H1 (cell line): ENCODE measurements at regions not wholly inside any gene's neighbourhood (a gene's known extent, or its start where the extent isn't known, plus 50 kb on each side); places are given as distances from the start of the nearest gene placed in this dataset.

Experiments used
- CTCF ChIA-PET: fragments of 300-600 bp; sonication (Branson Sonifier 250); formaldehyde crosslinking; loops from one replicate; lab custom pipeline; 2021; ENCODE audit not compliant: partially characterized antibody; lab: Charles Lee
- POLR2A ChIA-PET: fragments of 300-600 bp; sonication (Branson Sonifier 250); formaldehyde crosslinking; loops from one replicate; lab custom pipeline; 2021; ENCODE audit warnings: inconsistent platforms; ENCODE audit not compliant: partially characterized antibody; lab: Charles Lee
- DNase-seq, 2 experiments: peaks; one replicate each; pipeline versions ENCODE4 v3.0.0 to v3.0.0-alpha.2; 2010 to 2022; ENCODE audit warnings: low spot score in 2 of 2, low read depth in 1 of 2, mixed read lengths in 1 of 2
- FAIRE-seq: peaks from 2 replicates; lab custom pipeline; 2011; peaks lifted over from hg19 to GRCh38; lab: Jason Lieb, UNC
- H2AFZ ChIP-seq: 2 replicates; pipeline ENCODE4 v1.8.1; 2012; ENCODE audit warnings: low read length, inconsistent platforms
- H2AK5ac ChIP-seq: 2 replicates; pipeline ENCODE4 v1.6.1; 2013; ENCODE audit warnings: low read depth, low read length
- H2BK120ac ChIP-seq: replicated peaks from 2 replicates; pipeline ENCODE3; 2013; ENCODE audit warnings: low read depth, low read length, inconsistent platforms
- H2BK12ac ChIP-seq: 2 replicates; pipeline ENCODE4 v1.6.1; 2013; ENCODE audit warnings: low read depth, low read length
- H2BK15ac ChIP-seq: 2 replicates; pipeline ENCODE4 v1.6.1; 2013; ENCODE audit warnings: low read length
- H2BK20ac ChIP-seq: 2 replicates; pipeline ENCODE4 v1.6.1; 2013; ENCODE audit warnings: low read length
- H2BK5ac ChIP-seq: 2 replicates; pipeline ENCODE4 v1.6.1; 2013; ENCODE audit warnings: low read depth, low read length
- H3K14ac ChIP-seq: 2 replicates; pipeline ENCODE4 v1.6.1; 2013; ENCODE audit warnings: inconsistent platforms; ENCODE audit not compliant: insufficient read length
- H3K18ac ChIP-seq: 2 replicates; pipeline ENCODE4 v1.6.1; 2013; ENCODE audit warnings: low read length; ENCODE audit errors: extremely low read depth
- H3K23ac ChIP-seq: 2 replicates; pipeline ENCODE4 v1.6.1; 2013; ENCODE audit warnings: inconsistent platforms; ENCODE audit not compliant: insufficient read length
- H3K23me2 ChIP-seq: 2 replicates; pipeline ENCODE4 v1.6.1; 2013; ENCODE audit warnings: low read depth, low read length
- H3K27ac ChIP-seq: 2 replicates; pipeline ENCODE4 v1.6.1; 2011; ENCODE audit warnings: low read depth, low read length, inconsistent platforms
- H3K27me3 ChIP-seq, 4 experiments: replicated peaks in 1 of 4; 1 replicate in 1 of 4; 2 replicates in 3 of 4; pipeline versions ENCODE4 v1.6.1 to v1.8.1; 2011 to 2013; ENCODE audit warnings: low read length in 3 of 4, mild to moderate bottlenecking in 3 of 4, inconsistent platforms in 2 of 4, mixed read lengths in 2 of 4, moderate library complexity in 1 of 4; ENCODE audit not compliant: control insufficient read depth in 3 of 4, insufficient read depth in 3 of 4; ENCODE audit errors: extremely low read depth in 1 of 4
- H3K36me3 ChIP-seq, 4 experiments: 2 replicates each; pipeline versions ENCODE4 v1.6.1 to v1.8.1; 2011 to 2013; ENCODE audit warnings: mild to moderate bottlenecking in 4 of 4, low read length in 3 of 4, moderate library complexity in 2 of 4, control low read depth in 1 of 4, inconsistent platforms in 1 of 4; ENCODE audit not compliant: insufficient read depth in 4 of 4, control insufficient read depth in 2 of 4
- H3K4ac ChIP-seq: replicated peaks from 2 replicates; pipeline ENCODE3; 2013; ENCODE audit warnings: low read length, low read depth, mixed read lengths, inconsistent platforms; ENCODE audit not compliant: insufficient read length
- H3K4me1 ChIP-seq, 4 experiments: replicated peaks in 1 of 4; 1 replicate in 1 of 4; 2 replicates in 3 of 4; pipeline versions ENCODE4 v1.6.1 to v1.8.1; 2011 to 2013; ENCODE audit warnings: low read length in 3 of 4, inconsistent platforms in 2 of 4, mixed read lengths in 1 of 4; ENCODE audit not compliant: insufficient read depth in 4 of 4, control insufficient read depth in 3 of 4
- H3K4me2 ChIP-seq, 2 experiments: 2 replicates each; pipeline versions ENCODE4 v1.6.1 to v1.8.1; 2011 to 2013; ENCODE audit warnings: low read depth in 2 of 2, low read length in 2 of 2, control low read depth in 1 of 2, inconsistent platforms in 1 of 2, mild to moderate bottlenecking in 1 of 2; ENCODE audit not compliant: insufficient read depth in 1 of 2
- H3K4me3 ChIP-seq, 4 experiments: fragments of 200-600, 300-600 bp in 1 of 4; sonication (generic), shearing (Covaris generic), sonication (Bioruptor Twin) in 1 of 4; 2 replicates each; pipeline versions ENCODE4 v1.5.1 to v1.8.1; 2011 to 2016; ENCODE audit warnings: low read length in 4 of 4, low read depth in 3 of 4, control low read depth in 2 of 4, inconsistent platforms in 2 of 4, mild to moderate bottlenecking in 2 of 4, mixed read lengths in 1 of 4, moderate library complexity in 1 of 4; ENCODE audit not compliant: insufficient read depth in 2 of 4; ENCODE audit errors: extremely low read depth in 1 of 4
- H3K56ac ChIP-seq: replicated peaks from 2 replicates; pipeline ENCODE3; 2013; ENCODE audit warnings: low read depth, mild to moderate bottlenecking, mixed read lengths, low read length, inconsistent platforms; ENCODE audit not compliant: insufficient read length
- H3K79me1 ChIP-seq: 2 replicates; pipeline ENCODE4 v1.6.1; 2013; ENCODE audit warnings: low read depth, low read length, control low read depth
- H3K79me2 ChIP-seq, 2 experiments: 2 replicates each; pipeline versions ENCODE4 v1.6.1 to v1.8.1; 2012 to 2013; ENCODE audit warnings: low read length in 2 of 2, mild to moderate bottlenecking in 2 of 2, inconsistent platforms in 1 of 2; ENCODE audit not compliant: insufficient read depth in 2 of 2, control insufficient read depth in 1 of 2
- H3K9ac ChIP-seq, 4 experiments: replicated peaks in 1 of 4; 1 replicate in 1 of 4; 2 replicates in 3 of 4; pipeline versions ENCODE4 v1.6.1 to v1.8.1; 2011 to 2013; ENCODE audit warnings: low read depth in 3 of 4, low read length in 3 of 4, control low read depth in 2 of 4, mild to moderate bottlenecking in 2 of 4, moderate library complexity in 2 of 4, inconsistent platforms in 1 of 4; ENCODE audit errors: extremely low read depth in 1 of 4
- H3K9me3 ChIP-seq, 2 experiments: 2 replicates each; pipeline versions ENCODE4 v1.6.1 to v1.8.1; 2012 to 2013; ENCODE audit warnings: mild to moderate bottlenecking in 2 of 2, moderate library complexity in 2 of 2, control low read depth in 1 of 2, inconsistent platforms in 1 of 2, low read depth in 1 of 2, low read length in 1 of 2, mixed read lengths in 1 of 2; ENCODE audit not compliant: insufficient read depth in 2 of 2
- H4K20me1 ChIP-seq, 2 experiments: replicated peaks in 1 of 2; 2 replicates each; pipeline versions ENCODE3 to v1.8.1; 2011 to 2013; ENCODE audit warnings: inconsistent platforms in 2 of 2, low read length in 2 of 2, mild to moderate bottlenecking in 1 of 2; ENCODE audit not compliant: insufficient read depth in 2 of 2, control insufficient read depth in 1 of 2
- H4K5ac ChIP-seq: 2 replicates; pipeline ENCODE4 v1.6.1; 2013; ENCODE audit warnings: low read length, low read depth, mixed read lengths, inconsistent platforms; ENCODE audit not compliant: insufficient read length
- H4K8ac ChIP-seq: 2 replicates; pipeline ENCODE4 v1.8.0; 2013; ENCODE audit warnings: mild to moderate bottlenecking, moderate library complexity, low read length, inconsistent platforms; ENCODE audit not compliant: insufficient read depth; ENCODE audit errors: extremely low read depth
- H4K91ac ChIP-seq: replicated peaks from 2 replicates; pipeline ENCODE3; 2013; ENCODE audit warnings: low read length, mixed read lengths, inconsistent platforms; ENCODE audit not compliant: insufficient read length
- BRCA1 ChIP-seq: IDR thresholded peaks from 2 replicates; pipeline ENCODE4 v1.6.1; 2012; ENCODE audit warnings: low read depth, low read length, improper control_type of control experiment
- CHD2 ChIP-seq: IDR thresholded peaks from 2 replicates; pipeline ENCODE4 v1.6.1; 2012; ENCODE audit warnings: low read length, improper control_type of control experiment
- HDAC2 ChIP-seq, 2 experiments: fragments of 300-600 bp in 1 of 2; sonication (generic) in 1 of 2; IDR thresholded peaks; 2 replicates each; pipeline ENCODE4 v1.6.1; 2011 to 2012; ENCODE audit warnings: low read depth in 2 of 2, low read length in 2 of 2, mild to moderate bottlenecking in 2 of 2, moderate library complexity in 2 of 2, borderline replicate concordance in 1 of 2, inconsistent platforms in 1 of 2
- NANOG ChIP-seq: IDR thresholded peaks from 2 replicates; pipeline ENCODE4 v1.6.1; 2011; ENCODE audit warnings: low read length, low read depth, mild to moderate bottlenecking, inconsistent platforms; ENCODE audit not compliant: insufficient read depth, poor library complexity, severe bottlenecking
- RAD21 ChIP-seq, 2 experiments: IDR thresholded peaks in 1 of 2; conservative IDR thresholded peaks in 1 of 2; 2 replicates each; pipeline ENCODE4 v1.6.1; 2011; ENCODE audit warnings: low read depth in 2 of 2, low read length in 2 of 2, improper control_type of control experiment in 1 of 2, inconsistent platforms in 1 of 2, mild to moderate bottlenecking in 1 of 2, moderate library complexity in 1 of 2
- RNF2 ChIP-seq: fragments of 200-900, 300-1000 bp; sonication (generic); IDR thresholded peaks from 2 replicates; pipeline ENCODE4 v1.7.1; 2016; ENCODE audit warnings: borderline replicate concordance, low read depth, mild to moderate bottlenecking, antibody characterized with exemption, low read length; ENCODE audit not compliant: poor library complexity, severe bottlenecking; ENCODE audit errors: missing control alignments
- TAF1 ChIP-seq: IDR thresholded peaks from 2 replicates; pipeline ENCODE4 v1.6.1; 2011; ENCODE audit warnings: mild to moderate bottlenecking, low read depth, low read length
- TAF7 ChIP-seq: optimal IDR thresholded peaks from 2 replicates; pipeline ENCODE3; 2011; ENCODE audit warnings: low read depth, mild to moderate bottlenecking, inconsistent platforms, low read length, moderate library complexity, borderline replicate concordance
- TCF12 ChIP-seq: IDR thresholded peaks from 2 replicates; pipeline ENCODE4 v1.6.1; 2011; ENCODE audit warnings: low read depth, mild to moderate bottlenecking, low read length
- YY1 ChIP-seq: IDR thresholded peaks from 2 replicates; pipeline ENCODE4 v1.6.1; 2011; ENCODE audit warnings: low read depth, mild to moderate bottlenecking, low read length
- WGBS, 2 experiments: shearing (Covaris generic) in 1 of 2; methylation state at CpG; one replicate each; pipeline versions ENCODE4 v1.1.6 to v1.1.7; 2013 to 2015; ENCODE audit warnings: low lambda C conversion rate in 2 of 2, mixed read lengths in 2 of 2, inconsistent platforms in 1 of 2, low coverage in 1 of 2, missing lambda C conversion rate in 1 of 2; ENCODE audit not compliant: insufficient replicate concordance in 2 of 2, insufficient coverage in 1 of 2, insufficient read length in 1 of 2; ENCODE audit errors: extremely low coverage in 1 of 2, missing lambda C conversion rate in 1 of 2; 5-methylcytosine and 5-hydroxymethylcytosine counted together

DNA sequence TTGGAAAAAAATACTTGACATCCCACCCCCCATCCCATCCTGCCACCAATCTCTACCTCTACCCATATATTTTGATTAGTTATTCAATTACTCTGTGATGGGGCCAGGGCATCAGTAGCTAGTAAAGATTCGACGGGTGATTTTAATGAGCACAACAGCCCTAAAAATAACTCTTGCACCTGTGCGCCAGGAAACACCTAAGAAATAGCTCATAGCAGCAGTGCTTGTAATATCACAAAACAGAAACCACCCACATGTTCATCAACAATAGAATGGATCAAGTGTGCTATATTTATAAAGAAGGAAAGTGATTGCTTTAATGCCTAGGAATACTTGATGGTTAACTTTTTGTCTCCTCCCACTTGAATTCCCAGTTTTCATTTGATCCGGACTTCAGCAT, 225.6 kb upstream of the LCORL start:
- H4K8ac ChIP-seq: no peak overlapping the region
- POLR2A ChIA-PET: no interaction called here
- H2AK5ac ChIP-seq: no peak overlapping the region
- H3K14ac ChIP-seq: no peak overlapping the region
- no peaks in the 10 kb centered on the region for H3K4me1 ChIP-seq
- H4K20me1 ChIP-seq: no peaks in the 10 kb centered on the region
- H3K9me3 ChIP-seq: peaks cover 67 to 85% of the 10 kb centered on the region in 2 experiments
- H2BK12ac ChIP-seq: no peak overlapping the region
- no peak overlapping the region for H3K4ac ChIP-seq
- no peak overlapping the region for H3K18ac ChIP-seq
- no peaks in the 10 kb centered on the region for H3K27me3 ChIP-seq
- no peak overlapping the region for H2BK120ac ChIP-seq
- H3K36me3 ChIP-seq: no peaks in the 10 kb centered on the region
- DNase-seq (no peak), FAIRE-seq (no peak)
- H3K79me2 ChIP-seq: no peaks in the 10 kb centered on the region
- H3K23me2 ChIP-seq: no peaks in the 10 kb centered on the region
- WGBS, 2 experiments: 94% methylated on average over 4 of the region's 4 CpGs; no CpG with 5 or more reads in 1 of the 2 experiments
- no peak overlapping the region for H3K9ac ChIP-seq
- no peak overlapping the region for H4K91ac ChIP-seq
- H2BK5ac ChIP-seq: no peak overlapping the region
- no peak overlapping the region for H3K4me3 ChIP-seq
- no peak overlapping the region for H3K4me2 ChIP-seq
- no peak overlapping the region for H3K23ac ChIP-seq
- CTCF ChIA-PET: no interaction called here
- no peaks in the 10 kb centered on the region for H3K79me1 ChIP-seq
- no peak overlapping the region for H3K27ac ChIP-seq
- no peak overlapping the region for H2AFZ ChIP-seq
- TF ChIP-seq CHD2: no peak
- TF ChIP-seq TAF7: no peak
- TF ChIP-seq BRCA1: no peak
- no peak for TF ChIP-seq TCF12
- TF ChIP-seq RAD21 (IDR thresholded peaks at IDR 0.05 in 1 of 2, conservative IDR thresholded peaks at IDR 0.05 in 1 of 2; ENCODE audit: low read depth in 2 of 2, low read length in 2 of 2): no peak
- TF ChIP-seq TAF1: no peak
- TF ChIP-seq RNF2: no peak
- no peak for TF ChIP-seq YY1
- no peak for TF ChIP-seq HDAC2 (IDR thresholded peaks at IDR 0.05; ENCODE audit: borderline replicate concordance in 1 of 2, low read depth in 2 of 2, low read length in 2 of 2)
- no peak for TF ChIP-seq NANOG
- H2BK20ac ChIP-seq: no peak overlapping the region
- H4K5ac ChIP-seq: no peak overlapping the region
- no peak overlapping the region for H2BK15ac ChIP-seq
- no peak overlapping the region for H3K56ac ChIP-seq
